Fibroblast of skin of scalp (primary cell): ENCODE measurements at regions not wholly inside any gene's neighbourhood (a gene's known extent, or its start where the extent isn't known, plus 50 kb on each side); places are given as distances from the start of the nearest gene placed in this dataset.
A peak's percentile ranks its signal among the peaks of the same experiment; 100 is the strongest.
"Not testable (repeated sequence)": the region's sequence is repeated elsewhere in the genome, so short reads cannot be mapped to it uniquely, and the experiment has no call there.

ENCODE experiments used
- DNase-seq: peaks from one replicate; pipeline ENCODE4 v3.0.0-alpha.2; 2013

GRCh38 chr2:192566863-192567262 is 372.1 kb upstream of the TMEFF2 start:
- no peak for DNase-seq

GRCh38 chr2:192560326-192560725 is 365.6 kb upstream of the TMEFF2 start:
- no peak for DNase-seq

- DNase-seq: no peak
Observed at GRCh38 chr2:192559587-192559986, 364.9 kb upstream of the TMEFF2 start.

GRCh38 chr2:192558637-192559036 is 363.9 kb upstream of the TMEFF2 start:
- DNase-seq: no peak

GRCh38 chr2:192555740-192556139 is 361.0 kb upstream of the TMEFF2 start:
- DNase-seq: no peak

GRCh38 chr2:192551760-192552159 is 357.0 kb upstream of the TMEFF2 start:
- DNase-seq: no peak

- no peak for DNase-seq
Observed at GRCh38 chr2:192546565-192546964, 351.8 kb upstream of the TMEFF2 start.

GRCh38 chr2:192544371-192544955 is 349.7 kb upstream of the TMEFF2 start:
- DNase-seq: no peak

GRCh38 chr2:192542148-192543066 is 347.7 kb upstream of the TMEFF2 start:
- DNase-seq: not testable (repeated sequence)

GRCh38 chr2:192539306-192539705 is 344.6 kb upstream of the TMEFF2 start:
- DNase-seq: no peak

GRCh38 chr2:192536922-192537624 is 342.3 kb upstream of the TMEFF2 start:
- DNase-seq: no peak

- DNase-seq: no peak
Observed at GRCh38 chr2:192535956-192536921, 341.5 kb upstream of the TMEFF2 start.

- DNase-seq: no peak
Observed at GRCh38 chr2:192534072-192534471, 339.3 kb upstream of the TMEFF2 start.

GRCh38 chr2:192524642-192525251 is 330.0 kb upstream of the TMEFF2 start:
- DNase-seq: not testable (repeated sequence)

- not testable (repeated sequence) for DNase-seq
Observed at GRCh38 chr2:192524214-192524613, 329.5 kb upstream of the TMEFF2 start.

- DNase-seq: no peak
Observed at GRCh38 chr2:192515937-192516336, 321.2 kb upstream of the TMEFF2 start.

- DNase-seq: no peak
Observed at GRCh38 chr2:192513575-192513974, 318.8 kb upstream of the TMEFF2 start.

GRCh38 chr2:192507836-192508450 is 313.2 kb upstream of the TMEFF2 start:
- DNase-seq: not testable (repeated sequence)

- peak; percentile 13 for DNase-seq
Observed at GRCh38 chr2:192500550-192501200, 305.9 kb upstream of the TMEFF2 start.

- no peak for DNase-seq
Observed at GRCh38 chr2:192499476-192499875, 304.7 kb upstream of the TMEFF2 start.

- DNase-seq: no peak
Observed at GRCh38 chr2:192498747-192499146, 304.0 kb upstream of the TMEFF2 start.
